ENCODE measurements at regions not wholly inside any gene's neighbourhood (a gene's known extent, or its start where the extent isn't known, plus 50 kb on each side); places are given as distances from the start of the nearest gene placed in this dataset.
"Not testable (repeated sequence)": the region's sequence is repeated elsewhere in the genome, so short reads cannot be mapped to it uniquely, and the experiment has no call there.

GRCh38 chr11:109512249-109512648 is 90.3 kb downstream of the C11orf87 start:
- Histone ChIP-seq H3K4me1 (ENCODE audit: control insufficient read depth in 1 of 2, insufficient read depth in 2 of 2, low read length in 2 of 2) (no peaks in the 10 kb centered on the region), H3K4me3 (ENCODE audit: low read length in 2 of 2) (no peak overlapping the region), H3K27ac (ENCODE audit: low read depth in 1 of 2, low read length in 2 of 2) (no peak overlapping the region), H3K27me3 (ENCODE audit: control insufficient read depth in 1 of 2, insufficient read depth in 2 of 2, low read length in 1 of 2) (no peaks in the 10 kb centered on the region), H3K36me3 (ENCODE audit: control insufficient read depth in 1 of 2, insufficient read depth in 2 of 2, low read length in 1 of 2) (no peaks in the 10 kb centered on the region), H3K9me3 (ENCODE audit: control insufficient read depth, low read length) (peaks cover 1% of the 10 kb centered on the region)
- 55 to 56% methylated on average over 1 of the region's 1 CpG for WGBS, 2 donors
- DNase-seq (no peak), ATAC-seq (ENCODE audit: low FRiP score) (no peak)
- intact Hi-C loops (cut with DNase I): no loop called here

- no peak overlapping the region for H3K4me3 ChIP-seq (ENCODE audit: low read length in 2 of 2)
- 45 to 57% methylated on average over 2 of the region's 2 CpGs for WGBS, 2 donors
- no peaks in the 10 kb centered on the region for H3K36me3 ChIP-seq (ENCODE audit: control insufficient read depth in 1 of 2, insufficient read depth in 2 of 2, low read length in 1 of 2)
- H3K9me3 ChIP-seq (ENCODE audit: control insufficient read depth, low read length): peaks cover 1% of the 10 kb centered on the region
- no peaks in the 10 kb centered on the region for H3K4me1 ChIP-seq (ENCODE audit: control insufficient read depth in 1 of 2, insufficient read depth in 2 of 2, low read length in 2 of 2)
- intact Hi-C loops (cut with DNase I): no loop called here
- no peaks in the 10 kb centered on the region for H3K27me3 ChIP-seq (ENCODE audit: control insufficient read depth in 1 of 2, insufficient read depth in 2 of 2, low read length in 1 of 2)
- ATAC-seq (ENCODE audit: low FRiP score) (no peak), DNase-seq (no peak)
- no peak overlapping the region for H3K27ac ChIP-seq (ENCODE audit: low read depth in 1 of 2, low read length in 2 of 2)
Measured at GRCh38 chr11:109512680-109513079, 90.7 kb downstream of the C11orf87 start.

GRCh38 chr11:109514313-109515018 is 92.5 kb downstream of the C11orf87 start:
- H3K27me3 ChIP-seq (ENCODE audit: control insufficient read depth in 1 of 2, insufficient read depth in 2 of 2, low read length in 1 of 2): no peaks in the 10 kb centered on the region
- ATAC-seq (ENCODE audit: low FRiP score): no peak
- no peaks in the 10 kb centered on the region for H3K36me3 ChIP-seq (ENCODE audit: control insufficient read depth in 1 of 2, insufficient read depth in 2 of 2, low read length in 1 of 2)
- 53 to 58% methylated on average over 2 of the region's 2 CpGs for WGBS, 2 donors
- intact Hi-C loops (cut with DNase I): no loop called here
- no peak overlapping the region for H3K4me3 ChIP-seq (ENCODE audit: low read length in 2 of 2)
- H3K4me1 ChIP-seq (ENCODE audit: control insufficient read depth in 1 of 2, insufficient read depth in 2 of 2, low read length in 2 of 2): no peaks in the 10 kb centered on the region
- no peak for DNase-seq
- peaks cover 1% of the 10 kb centered on the region for H3K9me3 ChIP-seq (ENCODE audit: control insufficient read depth, low read length)
- H3K27ac ChIP-seq (ENCODE audit: low read depth in 1 of 2, low read length in 2 of 2): no peak overlapping the region

- intact Hi-C loops (cut with DNase I): no loop called here
- H3K27ac ChIP-seq (ENCODE audit: low read depth in 1 of 2, low read length in 2 of 2): no peak overlapping the region
- WGBS, 2 donors: 71 to 74% methylated on average over 2 of the region's 2 CpGs
- peaks cover 3% of the 10 kb centered on the region for H3K9me3 ChIP-seq (ENCODE audit: control insufficient read depth, low read length)
- no peaks in the 10 kb centered on the region for H3K27me3 ChIP-seq (ENCODE audit: control insufficient read depth in 1 of 2, insufficient read depth in 2 of 2, low read length in 1 of 2)
- no peak overlapping the region for H3K4me3 ChIP-seq (ENCODE audit: low read length in 2 of 2)
- no peak for ATAC-seq (ENCODE audit: low FRiP score)
- H3K4me1 ChIP-seq (ENCODE audit: control insufficient read depth in 1 of 2, insufficient read depth in 2 of 2, low read length in 2 of 2): no peaks in the 10 kb centered on the region
- H3K36me3 ChIP-seq (ENCODE audit: control insufficient read depth in 1 of 2, insufficient read depth in 2 of 2, low read length in 1 of 2): no peaks in the 10 kb centered on the region
- no peak for DNase-seq
Measured at GRCh38 chr11:109519253-109519652, 97.3 kb downstream of the C11orf87 start.

GRCh38 chr11:109521571-109522086 is 99.6 kb downstream of the C11orf87 start:
- intact Hi-C loops (cut with DNase I): no loop called here
- WGBS, 2 donors: 81 to 85% methylated on average over 1 of the region's 1 CpG
- H3K4me1 ChIP-seq (ENCODE audit: control insufficient read depth in 1 of 2, insufficient read depth in 2 of 2, low read length in 2 of 2): no peaks in the 10 kb centered on the region
- ATAC-seq (ENCODE audit: low FRiP score): no peak
- H3K4me3 ChIP-seq (ENCODE audit: low read length in 2 of 2): no peak overlapping the region
- DNase-seq: no peak
- H3K36me3 ChIP-seq (ENCODE audit: control insufficient read depth in 1 of 2, insufficient read depth in 2 of 2, low read length in 1 of 2): no peaks in the 10 kb centered on the region
- H3K27ac ChIP-seq (ENCODE audit: low read depth in 1 of 2, low read length in 2 of 2): no peak overlapping the region
- H3K9me3 ChIP-seq (ENCODE audit: control insufficient read depth, low read length): peaks cover 3% of the 10 kb centered on the region
- no peaks in the 10 kb centered on the region for H3K27me3 ChIP-seq (ENCODE audit: control insufficient read depth in 1 of 2, insufficient read depth in 2 of 2, low read length in 1 of 2)

GRCh38 chr11:109522116-109522755 is 100.2 kb downstream of the C11orf87 start:
- Histone ChIP-seq H3K27me3 (ENCODE audit: control insufficient read depth in 1 of 2, insufficient read depth in 2 of 2, low read length in 1 of 2) (no peaks in the 10 kb centered on the region), H3K4me1 (ENCODE audit: control insufficient read depth in 1 of 2, insufficient read depth in 2 of 2, low read length in 2 of 2) (no peaks in the 10 kb centered on the region), H3K36me3 (ENCODE audit: control insufficient read depth in 1 of 2, insufficient read depth in 2 of 2, low read length in 1 of 2) (no peaks in the 10 kb centered on the region), H3K4me3 (ENCODE audit: low read length in 2 of 2) (no peak overlapping the region), H3K9me3 (ENCODE audit: control insufficient read depth, low read length) (peaks cover 3% of the 10 kb centered on the region), H3K27ac (ENCODE audit: low read depth in 1 of 2, low read length in 2 of 2) (no peak overlapping the region)
- no peak for ATAC-seq (ENCODE audit: low FRiP score)
- 76 to 78% methylated on average over 2 of the region's 2 CpGs for WGBS, 2 donors
- no peak for DNase-seq
- intact Hi-C loops (cut with DNase I): no loop called here

GRCh38 chr11:109525636-109526035 is 103.6 kb downstream of the C11orf87 start:
- H3K27ac ChIP-seq (ENCODE audit: low read depth in 1 of 2, low read length in 2 of 2); intact Hi-C loops (cut with DNase I); H3K9me3 ChIP-seq (ENCODE audit: control insufficient read depth, low read length); ATAC-seq (ENCODE audit: low FRiP score); H3K4me1 ChIP-seq (ENCODE audit: control insufficient read depth in 1 of 2, insufficient read depth in 2 of 2, low read length in 2 of 2); H3K36me3 ChIP-seq (ENCODE audit: control insufficient read depth in 1 of 2, insufficient read depth in 2 of 2, low read length in 1 of 2); H3K4me3 ChIP-seq (ENCODE audit: low read length in 2 of 2); H3K27me3 ChIP-seq (ENCODE audit: control insufficient read depth in 1 of 2, insufficient read depth in 2 of 2, low read length in 1 of 2); DNase-seq: not testable (repeated sequence)
- 94 to 96% methylated on average over 7 of the region's 7 CpGs for WGBS, 2 donors

GRCh38 chr11:109526061-109526460 is 104.1 kb downstream of the C11orf87 start:
- Histone ChIP-seq H3K4me3 (ENCODE audit: low read length in 2 of 2) (no peak overlapping the region), H3K27ac (ENCODE audit: low read depth in 1 of 2, low read length in 2 of 2) (no peak overlapping the region), H3K27me3 (ENCODE audit: control insufficient read depth in 1 of 2, insufficient read depth in 2 of 2, low read length in 1 of 2) (no peaks in the 10 kb centered on the region), H3K9me3 (ENCODE audit: control insufficient read depth, low read length) (no peaks in the 10 kb centered on the region), H3K36me3 (ENCODE audit: control insufficient read depth in 1 of 2, insufficient read depth in 2 of 2, low read length in 1 of 2) (no peaks in the 10 kb centered on the region), H3K4me1 (ENCODE audit: control insufficient read depth in 1 of 2, insufficient read depth in 2 of 2, low read length in 2 of 2) (no peaks in the 10 kb centered on the region)
- WGBS, 2 donors: 86 to 89% methylated on average over 5 of the region's 5 CpGs
- intact Hi-C loops (cut with DNase I): no loop called here
- ATAC-seq (ENCODE audit: low FRiP score) (no peak), DNase-seq (no peak)

GRCh38 chr11:109526931-109527330 is 104.9 kb downstream of the C11orf87 start:
- no peak overlapping the region for H3K27ac ChIP-seq (ENCODE audit: low read depth in 1 of 2, low read length in 2 of 2)
- DNase-seq (no peak), ATAC-seq (ENCODE audit: low FRiP score) (no peak)
- no peaks in the 10 kb centered on the region for H3K4me1 ChIP-seq (ENCODE audit: control insufficient read depth in 1 of 2, insufficient read depth in 2 of 2, low read length in 2 of 2)
- intact Hi-C loops (cut with DNase I): no loop called here
- no peak overlapping the region for H3K4me3 ChIP-seq (ENCODE audit: low read length in 2 of 2)
- 35 to 45% methylated on average over 4 of the region's 4 CpGs for WGBS, 2 donors
- H3K36me3 ChIP-seq (ENCODE audit: control insufficient read depth in 1 of 2, insufficient read depth in 2 of 2, low read length in 1 of 2): no peaks in the 10 kb centered on the region
- H3K27me3 ChIP-seq (ENCODE audit: control insufficient read depth in 1 of 2, insufficient read depth in 2 of 2, low read length in 1 of 2): no peaks in the 10 kb centered on the region
- H3K9me3 ChIP-seq (ENCODE audit: control insufficient read depth, low read length): no peaks in the 10 kb centered on the region
